PC-9 (cell line): ENCODE measurements at regions not wholly inside any gene's neighbourhood (a gene's known extent, or its start where the extent isn't known, plus 50 kb on each side); places are given as distances from the start of the nearest gene placed in this dataset.

Experiments used
- BruUV-seq: library from RNA; stranded (reverse); fragments of 400-500 nt; replicated peaks from 2 replicates; lab custom pipeline; 2021; lab: Mats Ljungman, UMichigan
- CTCF ChIA-PET: fragments of 300-600 bp; sonication (Branson Sonifier 250); formaldehyde crosslinking; loops from one replicate; lab custom pipeline; 2022; ENCODE audit warnings: antibody characterized with exemption; lab: Charles Lee
- POLR2A ChIA-PET: fragments of 300-600 bp; sonication (Branson Sonifier 250); formaldehyde crosslinking; loops from one replicate; lab custom pipeline; 2022; ENCODE audit warnings: antibody characterized with exemption; ENCODE audit not compliant: unreplicated experiment; lab: Charles Lee
- DNase-seq, 2 experiments: peaks; one replicate each; pipeline versions ENCODE4 v3.0.0 to v3.0.0-alpha.2; 2015 to 2022; ENCODE audit warnings: mixed read lengths in 1 of 2
- H2AFZ ChIP-seq: fragments of 200-600 bp; sonication (generic); 2 replicates; pipeline ENCODE4 v1.8.1; 2017; ENCODE audit warnings: antibody characterized with exemption
- H3F3A ChIP-seq: fragments of 200-600 bp; sonication (generic); 2 replicates; pipeline ENCODE4 v1.8.1; 2017; ENCODE audit warnings: antibody characterized with exemption, mild to moderate bottlenecking, low read depth; ENCODE audit not compliant: insufficient read depth
- H3K27ac ChIP-seq: fragments of 200-600 bp; sonication (generic); 2 replicates; pipeline ENCODE4 v1.6.1; 2016; ENCODE audit warnings: mixed run types
- H3K27me3 ChIP-seq: fragments of 200-600 bp; sonication (generic); 2 replicates; pipeline ENCODE4 v1.6.1; 2016; ENCODE audit warnings: low read depth, mixed run types; ENCODE audit not compliant: insufficient read depth
- H3K36me3 ChIP-seq: fragments of 200-600 bp; sonication (generic); 2 replicates; pipeline ENCODE4 v1.6.1; 2016; ENCODE audit warnings: low read depth, mixed run types
- H3K4me1 ChIP-seq: fragments of 200-600 bp; sonication (generic); replicated peaks from 2 replicates; pipeline ENCODE4 v1.6.1; 2016; ENCODE audit warnings: mixed run types; ENCODE audit not compliant: insufficient read depth
- H3K4me2 ChIP-seq: fragments of 200-600 bp; sonication (generic); 2 replicates; pipeline ENCODE4 v1.6.1; 2017; ENCODE audit warnings: mixed run types
- H3K4me3 ChIP-seq: fragments of 200-600 bp; sonication (generic); 2 replicates; pipeline ENCODE4 v1.6.1; 2016; ENCODE audit warnings: mixed run types
- H3K79me2 ChIP-seq: fragments of 200-600 bp; sonication (generic); 2 replicates; pipeline ENCODE4 v1.6.1; 2017; ENCODE audit warnings: low read depth, mixed run types
- H3K9me2 ChIP-seq: fragments of 200-600 bp; sonication (generic); 2 replicates; pipeline ENCODE4 v1.8.1; 2017; ENCODE audit warnings: mild to moderate bottlenecking; ENCODE audit not compliant: insufficient read depth
- H3K9me3 ChIP-seq: fragments of 200-600 bp; sonication (generic); 2 replicates; pipeline ENCODE4 v1.8.1; 2016; ENCODE audit warnings: low read depth; ENCODE audit not compliant: insufficient read depth
- H4K20me1 ChIP-seq: fragments of 200-600 bp; sonication (generic); 2 replicates; pipeline ENCODE4 v1.8.1; 2017; ENCODE audit not compliant: insufficient read depth
- CTCF ChIP-seq: fragments of 200-600 bp; sonication (generic); conservative IDR thresholded peaks from 2 replicates; pipeline ENCODE4 v1.6.1; 2017; ENCODE audit warnings: mixed run types, antibody characterized with exemption, mild to moderate bottlenecking, moderate library complexity
- EZH2 ChIP-seq: fragments of 200-600 bp; sonication (generic); IDR thresholded peaks from 2 replicates; pipeline ENCODE4 v1.8.0; 2017; ENCODE audit warnings: antibody characterized with exemption, low read depth
- intact Hi-C: fragments of 100-400 bp; cut with micrococcal nuclease; formaldehyde crosslinking; loops from one replicate; pipeline ENCODE4 v1.10.0; 2022; ENCODE audit not compliant: unreplicated experiment

GRCh38 chr14:95021588-95021987, 135.7 kb downstream of the DICER1 start:
- ChIA-PET POLR2A (no interaction called here), CTCF (no interaction called here)
- TF ChIP-seq CTCF (no peak), EZH2 (no peak)
- Histone ChIP-seq H3K27ac (no peak overlapping the region), H3K4me2 (no peak overlapping the region), H3K27me3 (0 out of 2 replicates have a peak, but pooled peaks cover 8% of the 10 kb centered on the region), H3K4me3 (no peak overlapping the region), H3K36me3 (no peaks in the 10 kb centered on the region), H3K79me2 (no peaks in the 10 kb centered on the region), H2AFZ (no peak overlapping the region), H3F3A (no peaks in the 10 kb centered on the region), H3K9me2 (no peaks in the 10 kb centered on the region), H3K9me3 (no peaks in the 10 kb centered on the region), H4K20me1 (no peaks in the 10 kb centered on the region), H3K4me1 (no peaks in the 10 kb centered on the region)
- DNase-seq, result no peak
- intact Hi-C loops, result no loop called here
- no TSS peak for BruUV-seq

- H3F3A ChIP-seq, result no peaks in the 10 kb centered on the region
- H4K20me1 ChIP-seq, result no peaks in the 10 kb centered on the region
- H2AFZ ChIP-seq, result no peak overlapping the region
- intact Hi-C loops, result no loop called here
- H3K9me2 ChIP-seq, result no peaks in the 10 kb centered on the region
- H3K79me2 ChIP-seq, result no peaks in the 10 kb centered on the region
- H3K4me3 ChIP-seq, result no peak overlapping the region
- H3K4me2 ChIP-seq, result no peak overlapping the region
- POLR2A ChIA-PET, result no interaction called here
- TF ChIP-seq CTCF, result no peak
- TF ChIP-seq EZH2, result no peak
- no peaks in the 10 kb centered on the region for H3K36me3 ChIP-seq
- CTCF ChIA-PET, result no interaction called here
- H3K4me1 ChIP-seq, result no peaks in the 10 kb centered on the region
- H3K9me3 ChIP-seq, result no peaks in the 10 kb centered on the region
- no TSS peak for BruUV-seq
- H3K27me3 ChIP-seq, result 0 out of 2 replicates have a peak, but pooled peaks cover 15% of the 10 kb centered on the region
- H3K27ac ChIP-seq, result no peak overlapping the region
- no peak for DNase-seq
Measured at GRCh38 chr14:95018821-95019220, 138.5 kb downstream of the DICER1 start.

DNA sequence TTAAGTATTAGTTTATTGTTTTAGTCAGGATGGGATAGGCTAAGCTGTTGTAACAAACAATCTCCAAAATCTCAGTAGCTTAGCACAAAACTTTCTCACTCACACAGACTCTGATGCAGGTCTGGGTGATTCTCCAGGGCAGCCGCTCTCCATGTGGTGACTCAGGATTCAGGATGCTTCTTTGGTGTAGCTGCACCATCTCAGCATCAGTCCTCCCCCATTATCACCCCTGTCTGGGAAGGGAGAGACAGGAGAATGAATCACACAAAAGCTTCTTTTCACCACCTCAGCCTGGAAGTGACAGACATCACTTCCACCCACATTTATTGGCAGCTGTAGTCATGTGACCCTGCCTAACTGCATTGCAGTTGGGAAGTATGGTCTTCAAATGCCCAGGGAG, 142.3 kb downstream of the DICER1 start:
- CTCF ChIA-PET, result no interaction called here
- peaks cover 40% of the 10 kb centered on the region for H3K27me3 ChIP-seq

More for the DNA sequence above, 142.3 kb downstream of the DICER1 start:
- Histone ChIP-seq H3K79me2 (no peaks in the 10 kb centered on the region), H2AFZ (no peak overlapping the region), H3K9me3 (no peaks in the 10 kb centered on the region), H4K20me1 (no peaks in the 10 kb centered on the region), H3F3A (no peaks in the 10 kb centered on the region), H3K4me3 (no peak overlapping the region), H3K27ac (no peak overlapping the region), H3K4me1 (no peaks in the 10 kb centered on the region), H3K36me3 (no peaks in the 10 kb centered on the region), H3K9me2 (no peaks in the 10 kb centered on the region), H3K4me2 (no peak overlapping the region)
- no peak for DNase-seq
- intact Hi-C loops, result no loop called here
- POLR2A ChIA-PET, result no interaction called here
- no TSS peak for BruUV-seq
- TF ChIP-seq CTCF, result no peak
- no peak for TF ChIP-seq EZH2
